Kidney (tissue), 13 donors: ENCODE measurements at regions not wholly inside any gene's neighbourhood (a gene's known extent, or its start where the extent isn't known, plus 50 kb on each side); places are given as distances from the start of the nearest gene placed in this dataset.

ENCODE experiments used
- DNase-seq, 5 donors: peaks; one replicate each; pipeline ENCODE4 v3.0.0-alpha.2; 2013 to 2020
- FAIRE-seq: peaks from 2 replicates; lab custom pipeline; 2012; peaks lifted over from hg19 to GRCh38; lab: Jason Lieb, UNC
- H3K27ac ChIP-seq, 2 donors: one replicate each; pipeline ENCODE4 v1.7.0; 2013; ENCODE audit warnings: low read depth in 2 of 2, low read length in 2 of 2, inconsistent platforms in 1 of 2
- H3K27me3 ChIP-seq: one replicate; pipeline ENCODE4 v1.7.1; 2013; ENCODE audit warnings: low read length, inconsistent platforms; ENCODE audit not compliant: control insufficient read depth, insufficient read depth
- H3K36me3 ChIP-seq, 3 donors: one replicate each; pipeline versions ENCODE4 v1.7.0 to v1.7.1; 2013; ENCODE audit warnings: low read length in 3 of 3, control low read depth in 1 of 3, inconsistent platforms in 1 of 3; ENCODE audit not compliant: insufficient read depth in 3 of 3, control insufficient read depth in 2 of 3
- H3K4me1 ChIP-seq, 3 donors: one replicate each; pipeline versions ENCODE4 v1.7.0 to v1.7.1; 2013; ENCODE audit warnings: low read length in 3 of 3, inconsistent platforms in 1 of 3, low read depth in 1 of 3; ENCODE audit not compliant: control insufficient read depth in 2 of 3, insufficient read depth in 2 of 3
- H3K4me3 ChIP-seq, 3 donors: one replicate each; pipeline versions ENCODE4 v1.7.0 to v1.8.1; 2013; ENCODE audit warnings: low read length in 3 of 3, control low read depth in 1 of 3, inconsistent platforms in 1 of 3
- H3K9ac ChIP-seq, 3 donors: one replicate each; pipeline versions ENCODE4 v1.7.0 to v1.7.1; 2013; ENCODE audit warnings: low read length in 3 of 3, control low read depth in 1 of 3, inconsistent platforms in 1 of 3
- H3K9me3 ChIP-seq, 3 donors: one replicate each; pipeline versions ENCODE4 v1.7.0 to v1.7.1; 2013; ENCODE audit warnings: low read length in 3 of 3, control low read depth in 1 of 3, inconsistent platforms in 1 of 3; ENCODE audit not compliant: control insufficient read depth in 2 of 3, insufficient read depth in 1 of 3
- intact Hi-C: fragments of 100-400 bp; cut with DNase I; formaldehyde crosslinking; loops from one replicate; pipeline ENCODE4 v1.11.1; 2022
- TF ChIP-seq, protein P1 (sequence below): IDR thresholded peaks from 3 replicates; pipeline ENCODE4 v1.5.1; 2012; ENCODE audit warnings: mild to moderate bottlenecking, moderate library complexity, borderline replicate concordance; ENCODE audit not compliant: insufficient read depth; ENCODE audit errors: extremely low read depth
- donor health status: control.
- donor health status: control.
- donor health status: control.
- donor health status: control.
- donor health status: control.
- donor health status: DM: yes; HTN: yes; CAD: no.
- donor health status: Normal renal cell carcinoma (clear cell type).

DNA sequence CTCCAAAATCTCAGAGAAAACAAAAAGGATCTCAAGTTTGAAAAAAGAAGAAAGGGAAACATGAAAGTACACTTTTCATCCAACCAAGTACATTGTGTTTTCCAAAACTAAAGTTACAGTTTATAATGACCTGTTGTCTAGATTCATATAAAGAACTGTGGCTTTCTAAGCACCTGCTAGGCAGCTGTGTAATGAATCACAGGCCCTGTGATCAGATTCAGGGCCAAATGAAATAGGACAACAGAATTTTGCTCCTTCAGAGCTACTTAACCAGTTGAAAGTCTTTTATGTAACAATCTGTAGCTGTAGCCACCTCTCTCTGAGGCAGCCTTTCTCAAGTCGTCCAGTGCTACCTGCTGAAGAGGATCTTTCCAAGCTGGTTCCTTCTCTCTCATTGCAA, 960.0 kb upstream of the RAG2 start:
- Histone ChIP-seq H3K9ac (no peak overlapping the region), H3K4me1 (no peaks in the 10 kb centered on the region), H3K27me3 (no peaks in the 10 kb centered on the region), H3K4me3 (no peak overlapping the region), H3K27ac (no peak overlapping the region), H3K36me3 (no peaks in the 10 kb centered on the region), H3K9me3 (no peaks in the 10 kb centered on the region)
- peak in 2 of 5 donors; percentile 6 to 29 for DNase-seq
- TF ChIP-seq, protein P1, sequence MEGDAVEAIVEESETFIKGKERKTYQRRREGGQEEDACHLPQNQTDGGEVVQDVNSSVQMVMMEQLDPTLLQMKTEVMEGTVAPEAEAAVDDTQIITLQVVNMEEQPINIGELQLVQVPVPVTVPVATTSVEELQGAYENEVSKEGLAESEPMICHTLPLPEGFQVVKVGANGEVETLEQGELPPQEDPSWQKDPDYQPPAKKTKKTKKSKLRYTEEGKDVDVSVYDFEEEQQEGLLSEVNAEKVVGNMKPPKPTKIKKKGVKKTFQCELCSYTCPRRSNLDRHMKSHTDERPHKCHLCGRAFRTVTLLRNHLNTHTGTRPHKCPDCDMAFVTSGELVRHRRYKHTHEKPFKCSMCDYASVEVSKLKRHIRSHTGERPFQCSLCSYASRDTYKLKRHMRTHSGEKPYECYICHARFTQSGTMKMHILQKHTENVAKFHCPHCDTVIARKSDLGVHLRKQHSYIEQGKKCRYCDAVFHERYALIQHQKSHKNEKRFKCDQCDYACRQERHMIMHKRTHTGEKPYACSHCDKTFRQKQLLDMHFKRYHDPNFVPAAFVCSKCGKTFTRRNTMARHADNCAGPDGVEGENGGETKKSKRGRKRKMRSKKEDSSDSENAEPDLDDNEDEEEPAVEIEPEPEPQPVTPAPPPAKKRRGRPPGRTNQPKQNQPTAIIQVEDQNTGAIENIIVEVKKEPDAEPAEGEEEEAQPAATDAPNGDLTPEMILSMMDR, result no peak
- no peak for FAIRE-seq
- intact Hi-C loops, result no loop called here

DNA sequence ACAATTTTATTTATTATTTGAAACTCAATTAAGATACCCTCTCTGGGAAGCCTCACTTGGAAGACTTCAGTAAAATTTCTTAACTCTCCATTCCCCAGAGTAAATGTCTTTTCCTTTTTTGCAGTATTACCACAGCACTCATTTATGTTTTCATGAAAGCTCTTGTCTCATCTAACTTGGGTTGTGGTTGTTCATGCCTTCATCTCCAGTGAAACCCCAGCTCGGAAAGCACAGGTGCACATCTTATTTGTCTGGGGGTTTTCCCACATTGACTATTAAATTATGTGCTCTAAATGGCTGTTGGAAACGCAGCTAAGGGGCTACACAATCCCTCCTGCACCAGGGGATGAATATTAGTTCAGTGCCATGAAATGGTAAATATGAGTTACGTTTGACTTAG, 954.2 kb upstream of the RAG2 start:
- Histone ChIP-seq H3K4me1 (no peaks in the 10 kb centered on the region), H3K27me3 (no peaks in the 10 kb centered on the region), H3K36me3 (no peaks in the 10 kb centered on the region), H3K9ac (no peak overlapping the region), H3K9me3 (no peaks in the 10 kb centered on the region), H3K4me3 (no peak overlapping the region), H3K27ac (no peak overlapping the region)
- DNase-seq (no peak), FAIRE-seq (no peak)
- TF ChIP-seq, protein P1, result no peak
- intact Hi-C loops, result no loop called here

- no peak overlapping the region for H3K27ac ChIP-seq
- FAIRE-seq (no peak), DNase-seq (no peak)
- no peak overlapping the region for H3K9ac ChIP-seq
- H3K4me1 ChIP-seq, result no peaks in the 10 kb centered on the region
- TF ChIP-seq, protein P1, result no peak
- no peaks in the 10 kb centered on the region for H3K9me3 ChIP-seq
- H3K36me3 ChIP-seq, result no peaks in the 10 kb centered on the region
- intact Hi-C loops, result no loop called here
- H3K27me3 ChIP-seq, result no peaks in the 10 kb centered on the region
- H3K4me3 ChIP-seq, result no peak overlapping the region
Measured at GRCh38 chr11:37544491-37544890, 946.5 kb upstream of the RAG2 start.

DNA sequence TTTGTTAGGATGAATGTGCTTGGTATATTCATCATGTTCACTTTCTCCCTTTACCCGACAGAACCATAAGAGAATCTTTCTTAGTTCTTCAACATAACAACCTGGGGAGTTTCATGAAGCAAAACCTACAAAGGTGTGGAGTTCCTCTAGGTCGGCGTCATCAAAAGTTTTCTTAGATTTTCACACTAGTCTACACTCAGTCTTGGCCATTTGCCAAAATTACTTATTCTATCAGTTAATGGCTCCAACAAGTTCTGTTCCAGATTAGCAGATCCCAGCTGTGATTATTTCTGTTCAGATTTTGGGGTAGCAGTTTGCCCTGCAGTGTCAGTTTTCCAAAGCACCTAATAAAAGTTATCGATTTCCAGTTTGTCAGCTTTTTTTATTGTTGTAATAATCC, 935.8 kb upstream of the RAG2 start:
- H3K36me3 ChIP-seq, result no peaks in the 10 kb centered on the region
- TF ChIP-seq, protein P1, result no peak
- DNase-seq (no peak), FAIRE-seq (no peak)
- intact Hi-C loops, result no loop called here
- no peaks in the 10 kb centered on the region for H3K27me3 ChIP-seq
- H3K4me1 ChIP-seq, result no peaks in the 10 kb centered on the region
- no peak overlapping the region for H3K4me3 ChIP-seq
- no peaks in the 10 kb centered on the region for H3K9me3 ChIP-seq
- H3K9ac ChIP-seq, result no peak overlapping the region
- no peak overlapping the region for H3K27ac ChIP-seq
